HUES6 (cell line): ENCODE measurements at regions not wholly inside any gene's neighbourhood (a gene's known extent, or its start where the extent isn't known, plus 50 kb on each side); places are given as distances from the start of the nearest gene placed in this dataset.
"Not testable (repeated sequence)": the region's sequence is repeated elsewhere in the genome, so short reads cannot be mapped to it uniquely, and the experiment has no call there.

Experiments used
- H3K27ac ChIP-seq: 2 replicates; pipeline ENCODE4 v1.7.0; 2013; ENCODE audit warnings: low read depth, mild to moderate bottlenecking, low read length, inconsistent platforms
- H3K27me3 ChIP-seq: 2 replicates; pipeline ENCODE4 v1.6.1; 2013; ENCODE audit warnings: low read length; ENCODE audit not compliant: control insufficient read depth, insufficient read depth
- H3K36me3 ChIP-seq: 2 replicates; pipeline ENCODE4 v1.6.1; 2013; ENCODE audit warnings: low read length; ENCODE audit not compliant: control insufficient read depth, insufficient read depth
- H3K4me1 ChIP-seq: 2 replicates; pipeline ENCODE4 v1.6.1; 2013; ENCODE audit warnings: low read length; ENCODE audit not compliant: control insufficient read depth, insufficient read depth
- H3K4me3 ChIP-seq: 2 replicates; pipeline ENCODE4 v1.5.1; 2013; ENCODE audit warnings: low read depth, low read length
- H3K9ac ChIP-seq: one replicate; pipeline ENCODE4 v1.6.1; 2013; ENCODE audit warnings: mild to moderate bottlenecking, low read length
- H3K9me3 ChIP-seq: 2 replicates; pipeline ENCODE4 v1.6.1; 2013; ENCODE audit warnings: low read depth, low read length; ENCODE audit not compliant: control insufficient read depth, insufficient read depth

GRCh38 chr6:78639111-78640110, 227.9 kb upstream of the IRAK1BP1 start:
- no peaks in the 10 kb centered on the region for H3K4me1 ChIP-seq
- H3K27ac ChIP-seq: no peak overlapping the region
- 0 out of 2 replicates have a peak, but pooled peaks cover 2% of the 10 kb centered on the region for H3K9me3 ChIP-seq
- no peak overlapping the region for H3K9ac ChIP-seq
- H3K36me3 ChIP-seq: no peaks in the 10 kb centered on the region
- no peak overlapping the region for H3K4me3 ChIP-seq
- H3K27me3 ChIP-seq: no peaks in the 10 kb centered on the region

- not testable (repeated sequence) for H3K27ac ChIP-seq, H3K4me1 ChIP-seq, H3K27me3 ChIP-seq, H3K36me3 ChIP-seq, H3K4me3 ChIP-seq, H3K9ac ChIP-seq, H3K9me3 ChIP-seq
Measured at GRCh38 chr6:78643976-78644375, 223.4 kb upstream of the IRAK1BP1 start.

- H3K4me1 ChIP-seq, H3K27ac ChIP-seq, H3K36me3 ChIP-seq, H3K27me3 ChIP-seq, H3K9me3 ChIP-seq: not testable (repeated sequence)
- peak overlapping the region; percentile 48 for H3K9ac ChIP-seq
- peak overlapping the region; percentile 52 for H3K4me3 ChIP-seq
Measured at GRCh38 chr6:78646542-78647415, 220.6 kb upstream of the IRAK1BP1 start.

GRCh38 chr6:78665819-78666218, 201.5 kb upstream of the IRAK1BP1 start:
- H3K9ac ChIP-seq, H3K9me3 ChIP-seq, H3K27me3 ChIP-seq, H3K4me3 ChIP-seq, H3K36me3 ChIP-seq, H3K27ac ChIP-seq: not testable (repeated sequence)
- H3K4me1 ChIP-seq: peaks cover 15% of the 10 kb centered on the region; the same call in 1 of the 2 replicates

GRCh38 chr6:78666764-78667163, 200.6 kb upstream of the IRAK1BP1 start:
- no peak overlapping the region for H3K27ac ChIP-seq
- no peak overlapping the region for H3K4me3 ChIP-seq
- H3K9me3 ChIP-seq: no peaks in the 10 kb centered on the region
- H3K9ac ChIP-seq: no peak overlapping the region
- H3K4me1 ChIP-seq: peaks cover 17% of the 10 kb centered on the region; the same call in 1 of the 2 replicates
- no peaks in the 10 kb centered on the region for H3K36me3 ChIP-seq
- H3K27me3 ChIP-seq: no peaks in the 10 kb centered on the region

- Histone ChIP-seq H3K9ac (no peak overlapping the region), H3K9me3 (peaks cover 4% of the 10 kb centered on the region; the same call in 1 of the 2 replicates), H3K27me3 (no peaks in the 10 kb centered on the region), H3K36me3 (no peaks in the 10 kb centered on the region), H3K4me1 (peaks cover 17% of the 10 kb centered on the region; the same call in 1 of the 2 replicates), H3K4me3 (no peak overlapping the region), H3K27ac (no peak overlapping the region)
Measured at GRCh38 chr6:78670156-78670555, 197.2 kb upstream of the IRAK1BP1 start.

GRCh38 chr6:78670802-78671201, 196.5 kb upstream of the IRAK1BP1 start:
- Histone ChIP-seq H3K9ac (no peak overlapping the region), H3K27ac (no peak overlapping the region; the same call in 1 of the 2 replicates), H3K36me3 (no peaks in the 10 kb centered on the region), H3K4me1 (peaks cover 17% of the 10 kb centered on the region; the same call in 1 of the 2 replicates), H3K9me3 (peaks cover 11% of the 10 kb centered on the region), H3K4me3 (no peak overlapping the region), H3K27me3 (no peaks in the 10 kb centered on the region)

GRCh38 chr6:78676069-78677007, 191.0 kb upstream of the IRAK1BP1 start:
- not testable (repeated sequence) for H3K9ac ChIP-seq

GRCh38 chr6:78688668-78689067, 178.7 kb upstream of the IRAK1BP1 start:
- Histone ChIP-seq H3K9ac (no peak overlapping the region), H3K4me3 (no peak overlapping the region), H3K9me3 (no peaks in the 10 kb centered on the region), H3K27me3 (no peaks in the 10 kb centered on the region), H3K4me1 (no peaks in the 10 kb centered on the region), H3K27ac (no peak overlapping the region), H3K36me3 (no peaks in the 10 kb centered on the region)

More at GRCh38 chr6:78676069-78677007, 191.0 kb upstream of the IRAK1BP1 start:
- not testable (repeated sequence) for H3K36me3 ChIP-seq, H3K27ac ChIP-seq, H3K4me1 ChIP-seq, H3K4me3 ChIP-seq, H3K27me3 ChIP-seq
- H3K9me3 ChIP-seq: peaks cover 20% of the 10 kb centered on the region

- no peaks in the 10 kb centered on the region for H3K36me3 ChIP-seq
- no peaks in the 10 kb centered on the region for H3K4me1 ChIP-seq
- no peak overlapping the region for H3K9ac ChIP-seq
- no peaks in the 10 kb centered on the region for H3K27me3 ChIP-seq
- H3K9me3 ChIP-seq: peaks cover 10% of the 10 kb centered on the region
- no peak overlapping the region for H3K4me3 ChIP-seq
- H3K27ac ChIP-seq: no peak overlapping the region
Measured at GRCh38 chr6:78693835-78694234, 173.5 kb upstream of the IRAK1BP1 start.
